LHCN-M2 (cell line): ENCODE measurements at regions not wholly inside any gene's neighbourhood (a gene's known extent, or its start where the extent isn't known, plus 50 kb on each side); places are given as distances from the start of the nearest gene placed in this dataset.
A peak's percentile ranks its signal among the peaks of the same experiment; 100 is the strongest.
"Not testable (repeated sequence)": the region's sequence is repeated elsewhere in the genome, so short reads cannot be mapped to it uniquely, and the experiment has no call there.

ENCODE experiments used
- DNase-seq: peaks from one replicate; pipeline ENCODE4 v3.0.0-alpha.2; 2012; ENCODE audit warnings: low read depth

DNA sequence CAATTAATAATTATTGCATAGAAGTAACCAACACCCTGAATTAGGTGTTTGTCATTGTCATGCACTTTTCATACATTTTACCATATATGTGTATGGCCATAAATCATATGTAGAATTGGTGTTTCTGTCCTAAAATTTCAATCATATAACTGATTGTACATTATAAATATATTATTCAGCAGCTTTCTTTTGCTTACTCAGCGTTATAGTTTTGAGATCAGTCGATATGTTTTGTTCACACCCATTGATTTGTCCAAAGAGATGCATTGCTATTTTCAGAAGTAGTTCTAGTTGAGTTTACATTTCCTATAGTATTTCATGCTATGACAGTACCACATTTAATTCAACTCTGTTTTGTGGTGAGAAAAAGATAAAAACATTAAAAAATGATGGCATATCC, 50.5 kb upstream of the PARP4 start:
- DNase-seq, result no peak

DNA sequence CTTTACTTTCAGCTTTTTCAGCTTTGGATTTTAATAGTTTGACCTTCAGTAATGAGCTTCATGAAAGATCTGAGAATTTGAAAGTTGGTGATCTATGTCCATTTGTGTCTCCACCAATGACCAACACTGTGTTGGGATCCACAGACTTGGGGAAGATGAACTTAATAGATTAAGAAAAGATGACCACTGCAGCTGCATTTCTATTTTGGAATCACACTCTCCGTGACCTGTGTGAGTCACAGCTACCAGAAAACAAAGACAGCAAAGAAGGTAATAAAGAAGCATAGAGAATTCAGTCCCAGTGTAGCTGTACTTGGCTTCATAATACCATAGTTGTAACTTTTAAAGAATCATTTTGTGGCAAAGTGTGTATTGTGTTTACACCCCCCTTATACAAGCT, 51.4 kb upstream of the PARP4 start:
- DNase-seq, result peak; percentile 32

DNA sequence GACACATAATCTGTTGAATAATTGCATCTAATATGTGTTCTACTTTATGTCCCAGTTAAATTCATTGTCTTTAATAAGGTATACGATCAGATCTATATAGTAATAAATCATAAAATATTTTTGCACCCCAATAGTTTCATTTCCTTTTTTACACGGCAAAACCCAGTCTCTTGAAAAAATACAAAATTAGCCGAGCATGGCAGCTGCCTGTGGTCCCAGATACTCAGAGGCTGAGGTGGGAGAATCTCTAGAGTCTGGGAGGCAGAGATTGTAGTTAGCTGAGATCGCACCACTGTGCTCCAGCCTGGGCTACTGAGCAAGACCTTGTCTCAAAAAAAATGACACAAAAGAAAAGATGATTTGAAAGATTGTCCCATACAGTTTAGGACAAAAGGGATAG, 52.3 kb upstream of the PARP4 start:
- DNase-seq, result no peak

DNA sequence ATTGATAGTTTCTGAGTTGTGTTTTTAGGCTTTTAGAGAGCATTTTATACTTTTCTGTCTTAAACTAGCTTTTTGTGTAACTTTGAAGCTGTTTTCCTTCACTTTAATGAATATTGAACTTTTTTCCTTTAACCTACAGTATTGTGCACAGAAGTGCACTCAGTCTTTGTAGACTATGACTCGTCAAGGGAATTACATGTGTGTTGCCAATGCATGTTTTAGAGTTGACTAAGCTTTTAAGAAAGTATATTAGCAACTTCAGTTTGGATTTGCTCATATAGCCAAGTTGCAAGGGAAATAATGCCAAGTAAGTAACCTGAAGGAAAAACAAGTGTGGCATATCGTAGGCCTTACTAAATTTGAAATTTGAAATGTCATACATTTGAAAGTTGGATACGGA, 55.0 kb upstream of the PARP4 start:
- peak; percentile 46 for DNase-seq

DNA sequence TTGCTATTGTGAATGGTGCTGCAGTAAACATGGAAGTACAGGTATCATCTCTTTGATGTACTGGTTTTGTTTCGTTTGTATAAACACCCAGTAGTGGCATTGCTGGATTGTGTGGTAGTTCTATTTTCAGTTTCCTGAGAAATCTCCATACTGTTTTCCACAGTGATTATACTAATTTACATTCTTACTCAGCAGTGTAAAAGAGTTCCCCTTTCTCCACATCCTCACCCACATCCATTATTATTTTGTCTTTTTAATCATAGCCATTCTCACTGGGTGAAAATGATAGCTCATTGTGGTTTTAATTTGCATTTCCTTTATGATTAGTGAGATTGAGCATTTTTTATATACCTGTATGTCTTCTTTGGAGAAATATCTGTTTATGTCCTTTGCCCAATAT, 62.3 kb upstream of the PARP4 start:
- no peak for DNase-seq

DNA sequence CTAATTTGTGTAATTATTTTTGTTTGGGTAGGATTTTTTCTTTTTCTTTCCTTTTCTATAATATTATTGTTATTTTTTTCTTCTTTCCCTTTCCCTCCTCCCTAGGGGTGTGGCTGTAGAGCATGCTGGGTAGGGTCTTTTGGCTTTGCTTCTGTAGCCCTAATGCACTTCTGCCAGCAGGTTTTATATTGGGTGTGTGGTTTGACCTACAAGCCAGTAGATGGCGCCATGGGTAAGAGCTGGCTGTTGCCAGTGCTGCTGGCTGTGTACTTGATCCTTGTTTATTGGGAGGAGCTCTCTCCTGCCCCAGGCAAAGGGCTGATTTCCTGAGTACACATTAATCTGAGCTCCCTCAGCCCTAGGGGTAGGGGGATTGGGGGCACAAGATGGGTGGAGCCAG, 67.7 kb upstream of the PARP4 start:
- DNase-seq, result peak; percentile 18

DNA sequence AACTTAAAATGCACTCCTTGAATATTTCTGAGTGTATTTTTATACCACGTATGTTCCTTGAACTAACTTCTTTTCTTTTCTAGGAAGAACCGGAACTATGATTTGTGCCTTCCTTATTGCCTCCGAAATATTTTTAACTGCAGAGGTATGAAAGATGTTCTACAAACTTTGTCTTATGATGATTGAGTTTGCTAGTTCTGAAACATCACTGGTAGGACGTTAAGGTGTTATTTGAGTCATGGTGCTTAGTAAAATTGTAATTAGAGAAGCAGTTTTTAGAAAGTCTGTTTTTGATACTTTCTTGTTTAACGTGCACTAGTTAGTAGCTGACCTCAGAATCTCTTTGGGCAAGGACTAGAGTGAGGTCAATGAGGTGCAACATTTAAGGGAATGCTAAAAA, 69.0 kb upstream of the PARP4 start:
- not testable (repeated sequence) for DNase-seq

DNA sequence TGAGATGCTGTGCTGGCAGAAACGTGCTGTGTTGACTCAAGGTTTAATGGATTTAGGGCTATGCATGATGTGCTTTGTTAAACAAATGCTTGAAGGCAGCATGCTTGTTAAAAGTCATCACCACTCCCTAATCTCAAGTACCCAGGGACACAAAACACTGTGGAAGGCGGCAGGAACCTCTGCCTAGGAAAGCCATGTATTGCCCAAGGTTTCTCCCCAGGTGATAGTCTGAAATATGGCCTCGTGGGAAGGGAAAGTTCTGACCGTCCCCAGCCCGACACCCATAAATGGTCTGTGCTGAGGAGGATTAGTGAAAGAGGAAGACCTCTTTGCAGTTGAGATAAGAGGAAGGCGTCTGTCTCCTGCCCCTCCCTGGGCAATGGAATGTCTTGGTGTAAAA, 79.1 kb upstream of the PARP4 start:
- not testable (repeated sequence) for DNase-seq

DNA sequence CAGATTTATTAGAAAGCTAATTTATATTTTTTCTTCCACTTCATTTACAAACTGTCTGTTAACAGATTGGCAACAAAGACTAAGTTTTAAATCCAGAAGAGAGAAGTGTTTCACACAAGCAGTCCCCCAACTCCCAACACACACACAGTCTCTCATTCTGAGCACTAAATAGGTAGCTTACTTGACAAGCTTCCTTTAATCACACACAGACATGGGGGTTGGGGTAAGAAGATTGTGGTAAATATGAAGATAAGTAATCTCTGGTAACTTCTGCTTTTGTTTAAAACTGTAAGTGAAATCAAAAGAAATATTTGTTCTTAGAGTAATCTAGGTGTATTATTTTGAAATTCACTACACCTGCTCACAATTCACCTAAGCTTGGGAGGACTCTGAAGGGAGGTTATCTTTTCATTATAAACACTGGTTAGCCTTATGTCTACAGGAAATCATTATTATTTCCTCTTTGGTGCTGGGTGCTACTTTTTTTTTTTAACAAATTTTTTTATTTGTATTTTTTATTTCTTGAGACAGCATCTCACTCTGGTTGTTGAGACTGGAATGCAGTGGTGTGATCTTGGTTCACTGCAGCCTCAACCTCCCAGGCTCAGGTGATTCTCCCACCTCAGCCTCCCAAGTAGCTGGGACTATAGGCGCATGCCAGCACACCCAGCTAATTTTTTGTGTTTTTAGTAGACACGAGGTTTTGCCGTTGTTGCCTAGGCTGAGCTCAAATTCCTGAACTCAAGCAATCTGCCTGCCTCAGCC, 82.1 kb upstream of the ATP12A start:
- not testable (repeated sequence) for DNase-seq

DNA sequence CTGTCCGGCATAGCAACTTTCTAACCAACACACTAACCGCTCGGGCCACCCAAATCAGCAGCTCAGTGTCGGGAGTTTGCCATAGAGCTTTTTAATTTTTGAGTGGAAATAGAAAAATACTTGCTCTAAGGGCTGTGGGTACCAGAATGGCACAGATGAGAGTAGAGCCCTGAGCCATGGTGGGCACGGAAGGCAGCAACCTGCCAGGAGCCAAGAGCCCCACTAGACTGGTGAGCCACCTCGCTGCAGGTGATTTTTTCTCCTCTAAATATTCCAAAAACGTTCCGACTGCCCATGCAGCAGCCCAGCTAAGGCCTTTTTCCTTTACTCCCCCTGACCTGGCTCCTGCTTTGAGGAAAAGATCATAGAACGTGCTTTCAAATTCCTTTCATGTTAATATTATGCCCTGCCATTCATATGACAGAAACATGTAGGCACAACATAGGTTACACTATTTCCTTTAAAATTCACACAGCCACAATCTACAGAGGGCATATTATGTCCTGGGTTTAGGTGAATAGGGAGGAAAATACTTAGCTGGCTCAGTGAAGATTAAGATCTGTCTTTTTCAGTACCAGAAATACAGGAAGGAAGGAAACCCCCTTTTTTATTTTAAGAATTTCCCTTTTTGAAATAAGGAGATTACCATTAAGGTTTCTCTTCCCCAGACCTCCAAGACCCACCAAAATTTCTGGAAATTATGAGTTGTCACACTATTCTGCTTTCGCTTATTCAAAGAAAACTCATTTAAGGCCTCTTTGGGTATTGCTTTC, 81.0 kb upstream of the ATP12A start:
- DNase-seq, result not testable (repeated sequence)

DNA sequence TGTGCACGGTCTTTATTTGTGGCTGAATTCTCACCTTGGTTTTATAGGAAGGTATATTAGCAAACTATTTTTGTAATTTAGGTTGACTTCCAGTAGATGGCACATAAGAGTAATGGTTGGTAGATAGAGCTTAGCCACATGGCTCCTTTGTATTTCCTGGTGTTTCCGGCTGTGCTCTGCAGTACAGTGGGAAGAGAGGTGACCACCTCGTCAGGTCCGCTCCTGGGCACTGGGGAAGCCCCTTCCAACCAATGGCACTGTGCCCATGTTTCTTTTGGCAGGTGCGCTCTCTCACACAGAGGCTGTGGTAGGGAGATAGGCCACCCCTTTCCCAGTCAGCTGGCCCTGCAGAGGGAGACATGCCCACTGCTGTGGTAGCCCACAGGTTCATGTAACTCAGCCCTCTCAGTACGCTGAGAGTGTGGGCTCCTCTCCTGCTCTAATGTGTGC, 74.3 kb upstream of the ATP12A start:
- DNase-seq, result peak; percentile 14

DNA sequence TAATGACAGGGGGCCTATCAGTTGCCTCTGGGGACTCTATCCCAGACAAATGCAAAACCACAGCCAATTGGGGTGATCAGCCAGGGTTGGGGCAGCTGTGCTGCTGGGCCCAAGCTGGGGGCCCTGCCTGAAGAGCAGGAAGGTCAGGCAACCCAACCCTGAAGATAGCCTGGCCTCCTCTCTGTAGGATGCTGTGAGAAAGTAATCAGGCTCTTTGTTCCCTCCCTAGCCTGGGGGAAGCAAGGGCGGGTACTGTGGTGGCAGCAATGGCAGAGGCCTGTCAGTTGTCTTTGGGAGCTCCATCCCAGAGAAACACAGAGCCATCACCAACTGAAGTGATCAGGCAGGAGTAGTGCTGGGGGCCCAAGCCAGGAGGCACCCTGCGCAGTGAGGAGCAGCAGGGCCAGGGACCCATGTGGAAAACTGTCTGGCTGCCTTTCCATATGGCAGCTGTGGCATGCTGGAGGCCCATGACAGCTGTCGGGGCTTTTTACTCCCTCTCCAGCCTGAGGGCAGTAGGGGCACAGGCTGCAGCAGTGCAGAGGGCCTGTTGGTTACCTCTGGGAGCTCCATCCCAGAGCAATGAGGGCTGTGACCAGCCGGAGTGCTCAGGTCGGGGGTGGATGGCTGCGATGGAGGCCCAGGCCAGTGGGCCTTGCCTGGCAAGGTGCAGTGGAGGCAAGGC, 73.6 kb upstream of the ATP12A start:
- no peak for DNase-seq

DNA sequence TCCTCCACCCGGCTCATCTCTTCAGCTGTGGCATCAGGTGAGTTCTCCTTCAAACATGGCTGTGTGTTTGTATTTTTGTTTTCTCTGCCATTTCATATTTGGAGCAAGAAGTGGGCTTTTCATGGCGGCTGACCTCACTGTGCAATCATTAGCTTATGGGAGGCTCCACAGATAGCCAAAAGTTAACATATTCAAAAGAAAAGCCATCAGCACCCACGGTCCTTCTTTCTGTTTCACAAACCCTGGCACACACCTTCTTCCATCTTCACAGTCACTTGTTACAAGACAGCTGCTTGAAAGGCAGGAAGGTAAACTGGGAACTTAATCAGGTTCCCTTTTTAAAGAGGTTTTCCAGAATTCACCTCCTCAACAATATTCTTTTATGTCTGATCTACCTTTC, 69.3 kb upstream of the ATP12A start:
- DNase-seq, result no peak

DNA sequence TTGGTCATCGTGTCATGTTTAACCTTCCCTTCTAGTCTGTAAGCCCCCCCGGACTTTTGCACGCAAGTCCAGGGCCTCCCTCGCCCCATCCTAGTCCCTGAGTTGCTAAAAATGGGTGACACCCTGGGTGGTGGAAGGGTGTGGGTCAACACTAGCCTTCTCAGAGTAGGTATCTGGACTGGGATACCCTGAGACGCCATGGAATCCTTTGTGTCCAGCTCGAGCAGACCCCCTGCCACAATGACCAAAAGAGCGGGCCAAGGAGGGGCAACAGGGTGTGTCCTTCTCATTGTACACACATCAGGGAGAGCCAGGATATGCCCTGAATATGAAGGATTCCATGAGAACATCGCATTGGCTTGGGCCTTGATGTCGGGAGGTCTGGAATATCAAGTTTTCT, 67.5 kb upstream of the ATP12A start:
- DNase-seq, result no peak

DNA sequence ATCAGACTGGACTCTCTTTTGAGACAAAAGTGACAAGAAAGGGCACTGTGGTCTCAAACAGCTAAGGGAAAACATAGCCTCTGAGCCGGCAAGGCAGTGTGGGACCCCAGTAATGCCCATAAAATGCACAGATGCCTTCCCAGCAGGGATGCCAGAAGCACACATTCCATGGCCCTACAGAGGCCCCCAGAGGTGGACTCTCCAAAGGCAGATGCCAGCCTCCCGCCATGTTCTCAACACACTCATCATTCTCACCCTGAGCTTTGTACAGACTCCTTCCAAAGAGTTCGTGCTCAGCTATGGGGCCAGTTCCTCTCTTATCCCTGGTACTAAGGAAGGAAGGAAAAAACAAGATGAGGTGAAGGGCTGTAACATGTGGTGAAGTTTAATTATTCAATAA, 67.1 kb upstream of the ATP12A start:
- DNase-seq, result no peak

DNA sequence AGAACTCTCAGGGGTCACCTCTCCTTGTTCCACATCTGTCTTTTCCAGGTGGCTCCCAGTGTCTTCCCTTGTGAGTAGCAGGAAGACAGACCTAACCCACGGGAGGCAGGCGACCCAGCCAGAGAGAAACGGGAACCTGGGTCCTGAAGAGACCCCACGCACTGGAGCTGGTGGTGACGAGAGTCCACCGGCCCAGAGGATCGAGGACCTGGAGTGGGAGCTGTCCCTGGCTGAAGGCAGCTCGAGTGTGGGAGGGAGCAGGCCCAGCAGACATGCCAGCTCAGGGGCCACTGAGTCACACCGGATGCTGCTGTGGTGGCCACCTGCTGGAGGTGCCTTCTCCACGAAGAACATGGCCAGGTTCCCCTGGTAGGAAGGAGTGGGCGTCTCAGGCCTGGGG, 66.5 kb upstream of the ATP12A start:
- DNase-seq, result no peak

DNA sequence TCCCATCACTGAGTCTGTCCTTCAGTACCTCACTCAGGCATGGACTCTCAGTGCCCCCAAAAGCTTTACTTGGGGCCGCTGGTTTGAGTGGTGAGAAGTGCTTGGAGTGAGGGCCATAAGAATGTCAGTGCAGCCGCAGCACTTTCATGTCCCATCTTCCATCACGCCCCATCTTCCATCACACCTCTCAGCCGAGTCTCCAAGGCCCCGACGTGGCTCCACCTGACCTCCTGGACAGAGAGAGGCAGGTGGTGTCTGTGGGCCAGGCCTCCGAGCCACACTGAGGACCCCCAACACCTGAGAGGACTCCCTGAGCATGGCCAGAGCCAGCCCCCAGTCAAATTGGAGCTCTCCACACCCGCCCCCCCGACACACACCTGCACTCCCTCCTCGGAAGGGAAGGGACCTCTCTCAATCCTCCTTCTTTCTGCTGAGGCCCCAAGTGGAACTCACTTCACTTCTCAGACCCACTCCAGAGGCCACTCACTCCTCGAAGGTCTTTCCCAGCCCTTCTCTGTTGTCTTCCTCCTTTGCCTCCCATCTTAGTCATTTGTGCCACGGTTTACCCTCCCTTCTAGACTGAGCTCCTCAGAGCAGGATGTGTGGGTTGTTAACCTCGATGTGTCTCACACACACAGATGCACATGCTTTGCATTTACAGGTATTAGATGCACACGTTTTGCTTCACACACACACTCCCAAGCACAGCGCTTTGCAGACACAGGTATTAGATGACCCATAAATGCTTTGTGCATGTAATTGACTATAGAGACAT, 65.7 kb upstream of the ATP12A start:
- no peak for DNase-seq

DNA sequence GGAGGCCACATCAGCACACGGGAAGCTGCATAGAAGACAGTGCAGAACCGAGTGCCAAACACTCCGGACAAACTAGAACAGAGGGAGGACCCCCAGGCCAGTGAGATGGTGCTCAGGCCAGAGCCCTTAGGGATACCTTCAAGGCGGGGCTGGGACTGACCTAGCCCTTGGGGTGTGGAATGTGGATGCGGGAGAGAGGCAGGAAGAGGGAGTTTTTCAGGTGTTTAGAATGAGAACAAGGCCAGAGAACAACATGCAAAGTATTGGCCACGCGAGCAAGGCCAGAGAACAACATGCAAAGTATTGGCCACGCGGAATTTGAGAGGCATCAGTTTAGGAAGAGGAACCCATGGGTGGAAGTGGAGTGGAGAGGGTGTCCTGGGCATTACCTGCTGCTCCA, 65.1 kb upstream of the ATP12A start:
- no peak for DNase-seq

DNA sequence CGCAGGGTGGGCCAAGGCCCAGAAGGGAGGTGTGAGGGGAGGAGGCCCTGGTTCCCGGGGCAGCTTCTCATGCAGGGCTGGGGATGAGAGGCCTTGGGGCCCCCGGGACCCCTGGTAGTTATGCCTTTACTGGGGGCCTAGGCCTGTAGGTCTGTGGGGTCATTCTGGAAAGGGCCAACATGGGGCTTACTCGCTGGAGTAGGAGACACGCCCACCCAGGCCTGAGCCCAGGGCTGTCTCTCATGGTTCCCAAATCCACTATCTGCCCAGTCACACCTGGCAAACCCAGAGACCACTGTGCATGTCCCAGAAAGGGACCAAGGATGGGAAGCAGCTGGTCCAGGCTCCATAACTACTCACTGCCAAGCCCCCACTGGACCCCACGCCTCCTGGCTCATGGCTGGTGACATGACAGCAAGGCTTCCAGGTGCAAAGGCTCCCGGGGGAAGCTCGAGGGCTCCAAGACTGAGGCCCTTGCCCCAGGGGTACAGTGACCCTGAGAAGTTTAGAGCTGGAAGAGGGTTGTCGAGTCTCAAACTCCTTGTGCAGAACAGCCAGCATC, 64.2 kb upstream of the ATP12A start:
- no peak for DNase-seq

DNA sequence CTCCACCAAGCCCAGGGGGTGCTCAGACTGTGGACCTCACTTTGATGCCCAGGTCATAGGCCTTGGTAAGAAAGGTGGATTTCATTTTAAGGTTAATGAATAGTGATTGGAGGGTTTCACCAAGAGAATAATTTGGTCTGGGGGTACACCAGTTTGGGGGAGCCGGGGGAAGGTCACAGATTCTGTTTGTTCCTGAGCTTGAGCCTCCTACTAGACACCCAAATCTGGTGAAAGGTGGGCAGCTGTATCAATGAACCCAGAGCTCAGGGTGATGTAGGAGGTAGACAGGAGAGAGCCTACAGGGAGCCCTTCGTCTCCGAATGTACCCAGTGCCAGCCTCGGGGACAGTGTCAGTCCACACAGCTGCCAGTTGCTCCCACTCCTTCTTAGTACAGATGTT, 63.7 kb upstream of the ATP12A start:
- no peak for DNase-seq

DNA sequence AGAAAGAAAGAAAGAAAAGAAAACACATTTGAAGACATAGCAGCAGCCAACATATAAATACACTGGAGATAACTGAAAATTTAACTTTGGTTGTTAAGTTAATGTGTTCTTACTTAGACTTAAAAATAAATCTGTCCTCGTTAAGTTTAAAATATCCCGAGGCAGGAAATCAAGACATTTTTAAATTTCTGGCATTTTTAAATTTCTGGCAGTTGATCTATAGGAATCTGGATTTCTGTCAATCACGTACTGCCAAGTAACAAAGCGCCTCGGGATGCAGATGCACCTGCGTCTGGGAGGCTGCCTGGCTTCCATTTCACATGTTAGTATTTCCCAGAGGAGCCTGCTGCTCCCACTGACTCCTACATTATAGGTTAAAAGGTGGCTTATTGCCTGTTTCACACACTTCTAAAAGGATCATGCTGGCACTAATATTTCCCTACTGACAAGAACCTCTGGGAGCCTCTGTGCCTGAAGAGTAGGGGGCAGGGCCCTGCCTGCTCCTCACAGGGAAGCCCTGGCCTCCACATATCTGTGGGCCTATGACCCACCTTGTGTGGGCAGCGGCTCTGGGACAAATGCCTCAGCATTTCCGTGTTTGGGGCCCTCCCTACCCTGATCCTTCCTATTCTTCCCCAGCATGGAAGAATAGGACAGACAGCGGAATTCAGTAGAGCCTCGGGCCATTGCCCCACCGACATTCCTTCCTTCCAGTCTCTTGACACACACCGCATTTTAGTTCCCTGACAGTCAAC, 62.8 kb upstream of the ATP12A start:
- DNase-seq, result no peak
